HG03378 (cell line): ENCODE measurements at regions not wholly inside any gene's neighbourhood (a gene's known extent, or its start where the extent isn't known, plus 50 kb on each side); places are given as distances from the start of the nearest gene placed in this dataset.
A peak's percentile ranks its signal among the peaks of the same experiment; 100 is the strongest.
"Not testable (repeated sequence)": the region's sequence is repeated elsewhere in the genome, so short reads cannot be mapped to it uniquely, and the experiment has no call there.

Experiments
- ATAC-seq: cut with Tn5 transposase; IDR thresholded peaks from one replicate; pipeline ENCODE4 v1.9.1; 2021; ENCODE audit warnings: mild to moderate bottlenecking, moderate library complexity; ENCODE audit not compliant: unreplicated experiment

- ATAC-seq = no peak
Observed at GRCh38 chr5:45893309-45893708, 197.1 kb upstream of the HCN1 start.

GRCh38 chr5:45890441-45891080, 194.4 kb upstream of the HCN1 start:
- ATAC-seq = not testable (repeated sequence)

DNA sequence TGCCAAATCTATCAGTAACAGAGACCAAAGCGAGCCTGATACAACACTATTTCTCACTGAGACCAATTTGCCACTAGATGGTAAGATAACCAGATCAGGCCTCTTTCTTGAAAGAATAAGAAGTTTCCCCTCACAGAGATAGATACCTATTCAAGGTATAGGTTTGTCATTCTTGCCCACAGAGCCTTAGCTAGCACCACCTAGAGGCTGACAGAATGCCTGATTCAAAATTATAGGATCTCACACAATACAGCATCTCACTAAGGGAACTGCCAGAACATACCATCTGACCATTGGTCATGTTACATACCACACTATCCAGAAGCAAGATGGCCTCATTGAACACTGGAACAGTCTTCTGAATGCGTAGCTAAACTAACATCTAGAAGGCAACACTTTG, 166.6 kb upstream of the HCN1 start:
- no peak for ATAC-seq

DNA sequence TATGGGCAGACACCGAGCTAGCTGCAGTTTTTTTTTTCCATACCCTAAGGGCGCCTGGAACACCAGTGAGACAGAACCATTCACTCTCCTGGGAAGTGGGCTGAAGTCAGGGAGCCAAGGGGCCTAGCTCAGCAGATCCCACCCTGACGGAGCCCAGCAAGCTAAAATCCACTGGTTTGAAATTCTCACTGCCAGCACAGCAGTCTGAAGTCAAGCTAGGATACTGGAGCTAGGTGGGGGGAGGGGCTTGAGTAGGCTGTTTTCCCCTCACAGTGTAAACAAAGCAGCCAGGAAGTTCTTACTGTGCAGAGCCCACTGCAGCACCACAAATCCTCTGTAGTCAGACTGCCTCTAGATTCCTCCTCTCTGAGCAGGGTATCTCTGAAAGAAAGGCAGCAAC, 151.7 kb upstream of the HCN1 start:
- ATAC-seq = no peak

GRCh38 chr5:45826055-45826454, 129.9 kb upstream of the HCN1 start:
- ATAC-seq = no peak

- ATAC-seq = no peak
Observed at GRCh38 chr5:45800331-45800730, 104.2 kb upstream of the HCN1 start.

DNA sequence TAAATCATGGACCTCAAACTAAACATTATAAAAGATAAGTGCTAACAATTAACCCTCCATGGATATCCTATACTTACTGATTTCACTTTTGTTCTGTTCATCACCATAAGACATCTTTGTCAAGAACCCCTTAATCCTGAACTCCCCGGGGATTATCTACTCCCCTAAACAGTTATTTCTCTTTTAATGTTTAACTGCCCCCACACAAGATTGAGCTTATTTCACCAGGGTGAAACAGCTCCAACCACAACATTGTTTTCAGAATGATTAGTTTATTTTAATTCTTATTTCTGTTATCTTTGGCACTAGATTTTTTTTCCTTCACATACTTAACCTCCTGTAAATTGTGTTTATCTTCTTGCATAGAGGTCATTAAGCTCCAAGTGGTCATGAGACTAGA, 103.2 kb upstream of the HCN1 start:
- ATAC-seq = no peak

GRCh38 chr5:45796959-45797553, 100.9 kb upstream of the HCN1 start:
- no peak for ATAC-seq

- ATAC-seq = no peak
Observed at GRCh38 chr5:45795458-45795857, 99.3 kb upstream of the HCN1 start.

- ATAC-seq = peak; percentile 88
Observed at GRCh38 chr5:45793638-45794532, 97.7 kb upstream of the HCN1 start.

DNA sequence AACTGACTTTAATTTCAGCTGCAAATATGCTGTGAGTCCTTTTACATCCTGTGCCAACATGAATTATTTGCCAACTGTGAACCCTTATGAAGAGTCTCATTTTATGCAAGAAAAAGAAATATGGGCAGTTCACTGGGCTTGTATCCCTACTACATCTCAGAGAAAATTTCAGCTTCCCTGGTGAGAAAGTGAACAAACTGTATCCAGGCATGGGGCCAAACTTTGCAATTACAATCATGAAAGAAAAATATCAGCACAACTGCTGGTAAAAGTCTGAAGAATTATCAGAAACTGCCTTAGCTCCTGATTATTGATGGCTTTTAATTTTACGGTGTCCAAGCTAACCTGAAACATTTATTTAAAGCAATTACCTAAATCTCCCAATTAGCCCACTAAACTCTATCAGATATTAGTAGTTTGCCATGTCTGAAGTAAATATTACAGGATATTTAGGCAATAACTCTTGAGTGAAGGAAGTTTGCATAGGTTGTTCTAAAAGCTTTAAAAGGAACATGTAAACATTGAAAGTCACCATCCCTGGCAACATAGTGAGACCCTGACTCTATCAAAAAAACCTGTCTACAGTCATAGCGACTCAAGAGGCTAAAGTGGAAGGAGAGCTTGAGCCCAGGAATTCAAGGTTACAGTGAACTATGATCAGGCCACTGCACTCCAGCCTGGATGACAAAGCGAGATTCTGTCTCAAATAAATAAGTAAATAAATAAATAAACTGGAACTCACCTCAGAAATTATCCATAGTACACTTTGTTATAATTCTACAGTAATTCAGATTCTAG, 83.9 kb upstream of the HCN1 start:
- ATAC-seq = no peak

GRCh38 chr5:45774528-45774927, 78.3 kb upstream of the HCN1 start:
- ATAC-seq = peak; percentile 48

GRCh38 chr5:45772402-45772801, 76.2 kb upstream of the HCN1 start:
- ATAC-seq = no peak

DNA sequence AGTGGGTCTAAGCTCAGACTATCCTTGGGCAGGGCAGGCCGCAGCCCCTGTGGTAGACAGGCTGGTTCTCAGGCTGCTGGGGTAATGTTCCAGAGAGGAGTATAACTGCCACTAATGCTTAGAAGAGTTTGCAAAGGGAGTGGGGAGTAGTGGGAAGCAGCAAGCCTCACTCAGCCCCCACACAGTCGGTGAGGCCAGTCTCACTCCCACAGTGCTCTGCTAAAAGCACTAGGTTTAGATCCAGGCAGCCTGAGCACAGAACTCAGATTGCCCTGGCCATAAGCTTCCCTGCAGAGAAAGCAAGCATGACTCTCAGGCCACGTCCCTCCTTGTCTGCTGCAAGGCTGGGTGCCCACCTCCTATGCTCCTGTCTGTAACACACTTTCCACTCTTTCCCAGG, 69.4 kb upstream of the HCN1 start:
- ATAC-seq = no peak

DNA sequence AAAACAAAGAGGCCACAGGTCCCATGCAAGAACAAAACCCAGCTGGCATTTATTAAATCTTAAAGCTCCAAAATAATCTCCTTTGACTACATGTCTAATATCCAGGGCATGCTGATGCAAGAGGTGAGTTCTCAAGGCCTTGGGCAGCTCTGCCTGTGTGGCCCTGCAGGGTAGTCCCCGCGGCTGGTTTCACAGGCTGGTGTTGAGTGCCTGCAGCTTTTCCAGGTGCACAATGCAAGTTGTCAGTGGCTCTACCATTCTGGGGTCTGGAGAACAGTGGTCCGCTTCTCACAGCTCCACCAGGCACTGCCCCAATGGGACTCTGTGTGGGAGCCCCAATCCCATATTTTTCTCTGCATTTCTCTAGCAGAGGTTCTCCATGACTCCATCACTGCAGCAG, 54.4 kb upstream of the HCN1 start:
- no peak for ATAC-seq

- not testable (repeated sequence) for ATAC-seq
Observed at GRCh38 chr5:45748511-45748910, 52.3 kb upstream of the HCN1 start.
